B cell (primary cell): ENCODE measurements at regions not wholly inside any gene's neighbourhood (a gene's known extent, or its start where the extent isn't known, plus 50 kb on each side); places are given as distances from the start of the nearest gene placed in this dataset.

Experiments used
- EZH2 ChIP-seq: IDR thresholded peaks from 2 replicates; pipeline ENCODE4 v1.6.1; 2012; ENCODE audit warnings: borderline replicate concordance, low read depth, mild to moderate bottlenecking, moderate library complexity, low read length; ENCODE audit not compliant: insufficient read depth, poor library complexity, severe bottlenecking
- TF ChIP-seq, protein P1 (sequence below): fragments of 200-600 bp; IDR thresholded peaks from one replicate; pipeline ENCODE4 v1.8.0; 2022; ENCODE audit warnings: antibody characterized with exemption, mild to moderate bottlenecking

- TF ChIP-seq, protein P1, sequence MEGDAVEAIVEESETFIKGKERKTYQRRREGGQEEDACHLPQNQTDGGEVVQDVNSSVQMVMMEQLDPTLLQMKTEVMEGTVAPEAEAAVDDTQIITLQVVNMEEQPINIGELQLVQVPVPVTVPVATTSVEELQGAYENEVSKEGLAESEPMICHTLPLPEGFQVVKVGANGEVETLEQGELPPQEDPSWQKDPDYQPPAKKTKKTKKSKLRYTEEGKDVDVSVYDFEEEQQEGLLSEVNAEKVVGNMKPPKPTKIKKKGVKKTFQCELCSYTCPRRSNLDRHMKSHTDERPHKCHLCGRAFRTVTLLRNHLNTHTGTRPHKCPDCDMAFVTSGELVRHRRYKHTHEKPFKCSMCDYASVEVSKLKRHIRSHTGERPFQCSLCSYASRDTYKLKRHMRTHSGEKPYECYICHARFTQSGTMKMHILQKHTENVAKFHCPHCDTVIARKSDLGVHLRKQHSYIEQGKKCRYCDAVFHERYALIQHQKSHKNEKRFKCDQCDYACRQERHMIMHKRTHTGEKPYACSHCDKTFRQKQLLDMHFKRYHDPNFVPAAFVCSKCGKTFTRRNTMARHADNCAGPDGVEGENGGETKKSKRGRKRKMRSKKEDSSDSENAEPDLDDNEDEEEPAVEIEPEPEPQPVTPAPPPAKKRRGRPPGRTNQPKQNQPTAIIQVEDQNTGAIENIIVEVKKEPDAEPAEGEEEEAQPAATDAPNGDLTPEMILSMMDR, result no peak
- TF ChIP-seq EZH2, result no peak
These were observed 50.4 kb upstream of the CIBAR2 start for GRCh38 chr16:85162478-85163277.
